PC-9 (cell line): ENCODE measurements at regions not wholly inside any gene's neighbourhood (a gene's known extent, or its start where the extent isn't known, plus 50 kb on each side); places are given as distances from the start of the nearest gene placed in this dataset.

Experiments
- BruUV-seq: library from RNA; stranded (reverse); fragments of 400-500 nt; replicated peaks from 2 replicates; lab custom pipeline; 2021; lab: Mats Ljungman, UMichigan
- CTCF ChIA-PET: fragments of 300-600 bp; sonication (Branson Sonifier 250); formaldehyde crosslinking; loops from one replicate; lab custom pipeline; 2022; ENCODE audit warnings: antibody characterized with exemption; lab: Charles Lee
- POLR2A ChIA-PET: fragments of 300-600 bp; sonication (Branson Sonifier 250); formaldehyde crosslinking; loops from one replicate; lab custom pipeline; 2022; ENCODE audit warnings: antibody characterized with exemption; ENCODE audit not compliant: unreplicated experiment; lab: Charles Lee
- DNase-seq, 2 experiments: peaks; one replicate each; pipeline versions ENCODE4 v3.0.0 to v3.0.0-alpha.2; 2015 to 2022; ENCODE audit warnings: mixed read lengths in 1 of 2
- H2AFZ ChIP-seq: fragments of 200-600 bp; sonication (generic); 2 replicates; pipeline ENCODE4 v1.8.1; 2017; ENCODE audit warnings: antibody characterized with exemption
- H3F3A ChIP-seq: fragments of 200-600 bp; sonication (generic); 2 replicates; pipeline ENCODE4 v1.8.1; 2017; ENCODE audit warnings: antibody characterized with exemption, mild to moderate bottlenecking, low read depth; ENCODE audit not compliant: insufficient read depth
- H3K27ac ChIP-seq: fragments of 200-600 bp; sonication (generic); 2 replicates; pipeline ENCODE4 v1.6.1; 2016; ENCODE audit warnings: mixed run types
- H3K27me3 ChIP-seq: fragments of 200-600 bp; sonication (generic); 2 replicates; pipeline ENCODE4 v1.6.1; 2016; ENCODE audit warnings: low read depth, mixed run types; ENCODE audit not compliant: insufficient read depth
- H3K36me3 ChIP-seq: fragments of 200-600 bp; sonication (generic); 2 replicates; pipeline ENCODE4 v1.6.1; 2016; ENCODE audit warnings: low read depth, mixed run types
- H3K4me1 ChIP-seq: fragments of 200-600 bp; sonication (generic); replicated peaks from 2 replicates; pipeline ENCODE4 v1.6.1; 2016; ENCODE audit warnings: mixed run types; ENCODE audit not compliant: insufficient read depth
- H3K4me2 ChIP-seq: fragments of 200-600 bp; sonication (generic); 2 replicates; pipeline ENCODE4 v1.6.1; 2017; ENCODE audit warnings: mixed run types
- H3K4me3 ChIP-seq: fragments of 200-600 bp; sonication (generic); 2 replicates; pipeline ENCODE4 v1.6.1; 2016; ENCODE audit warnings: mixed run types
- H3K79me2 ChIP-seq: fragments of 200-600 bp; sonication (generic); 2 replicates; pipeline ENCODE4 v1.6.1; 2017; ENCODE audit warnings: low read depth, mixed run types
- H3K9me2 ChIP-seq: fragments of 200-600 bp; sonication (generic); 2 replicates; pipeline ENCODE4 v1.8.1; 2017; ENCODE audit warnings: mild to moderate bottlenecking; ENCODE audit not compliant: insufficient read depth
- H3K9me3 ChIP-seq: fragments of 200-600 bp; sonication (generic); 2 replicates; pipeline ENCODE4 v1.8.1; 2016; ENCODE audit warnings: low read depth; ENCODE audit not compliant: insufficient read depth
- H4K20me1 ChIP-seq: fragments of 200-600 bp; sonication (generic); 2 replicates; pipeline ENCODE4 v1.8.1; 2017; ENCODE audit not compliant: insufficient read depth
- CTCF ChIP-seq: fragments of 200-600 bp; sonication (generic); conservative IDR thresholded peaks from 2 replicates; pipeline ENCODE4 v1.6.1; 2017; ENCODE audit warnings: mixed run types, antibody characterized with exemption, mild to moderate bottlenecking, moderate library complexity
- EZH2 ChIP-seq: fragments of 200-600 bp; sonication (generic); IDR thresholded peaks from 2 replicates; pipeline ENCODE4 v1.8.0; 2017; ENCODE audit warnings: antibody characterized with exemption, low read depth
- intact Hi-C: fragments of 100-400 bp; cut with micrococcal nuclease; formaldehyde crosslinking; loops from one replicate; pipeline ENCODE4 v1.10.0; 2022; ENCODE audit not compliant: unreplicated experiment

DNA sequence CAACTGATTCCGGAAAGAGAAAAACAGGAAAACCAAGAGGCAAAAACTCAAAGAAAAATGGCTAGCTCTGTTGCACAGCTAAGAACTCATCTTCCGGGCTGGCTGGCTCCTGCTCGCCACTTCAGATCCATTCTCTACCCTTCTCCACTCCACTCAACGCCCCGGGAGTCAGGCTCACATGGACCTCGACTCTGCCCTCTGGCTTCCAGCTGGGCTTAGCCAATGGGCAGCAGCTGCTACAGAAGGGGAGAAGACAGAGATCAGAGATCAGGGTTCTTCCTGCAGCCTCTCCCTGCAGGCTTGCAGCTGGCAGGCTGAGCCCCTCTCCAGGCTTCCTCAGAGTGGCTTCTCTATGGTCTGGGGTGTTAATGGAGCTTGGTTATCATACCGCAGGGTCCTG is 187.5 kb downstream of the MED10 start:
- H3K4me2 ChIP-seq: no peak overlapping the region
- no peaks in the 10 kb centered on the region for H4K20me1 ChIP-seq
- no TSS peak for BruUV-seq
- POLR2A ChIA-PET: no interaction called here
- H2AFZ ChIP-seq: no peak overlapping the region
- H3K79me2 ChIP-seq: no peaks in the 10 kb centered on the region
- no peak overlapping the region for H3K27ac ChIP-seq
- no peak for TF ChIP-seq EZH2
- TF ChIP-seq CTCF: no peak
- CTCF ChIA-PET: no interaction called here
- H3K4me3 ChIP-seq: no peak overlapping the region
- no peak for DNase-seq
- no peaks in the 10 kb centered on the region for H3K27me3 ChIP-seq
- peaks cover 28% of the 10 kb centered on the region for H3F3A ChIP-seq
- H3K4me1 ChIP-seq: peaks cover 46% of the 10 kb centered on the region
- no peaks in the 10 kb centered on the region for H3K9me2 ChIP-seq
- no peaks in the 10 kb centered on the region for H3K36me3 ChIP-seq
- intact Hi-C loops: no loop called here
- H3K9me3 ChIP-seq: 0 out of 2 replicates have a peak, but pooled peaks cover 5% of the 10 kb centered on the region

DNA sequence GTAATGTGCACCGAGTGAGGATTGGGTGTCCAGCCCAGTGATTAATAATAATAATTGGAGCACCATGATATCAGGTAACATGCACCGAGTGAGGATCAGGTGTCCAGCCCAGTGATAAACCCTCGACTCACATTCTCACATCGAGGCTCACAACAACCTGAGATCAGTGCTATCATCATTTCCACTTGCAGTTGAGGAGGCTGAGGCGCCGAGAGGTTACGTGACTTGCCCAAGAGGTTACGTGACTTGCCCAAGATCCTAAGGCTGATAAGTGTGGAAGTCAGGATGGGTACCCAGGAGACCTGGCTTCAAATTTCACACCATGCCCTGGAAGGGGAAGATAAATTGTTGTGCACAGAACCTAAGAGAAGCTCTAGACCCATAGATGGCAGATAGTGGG is 189.4 kb downstream of the MED10 start:
- no peaks in the 10 kb centered on the region for H3K9me2 ChIP-seq
- BruUV-seq: no TSS peak
- ChIA-PET CTCF (no interaction called here), POLR2A (no interaction called here)
- 0 out of 2 replicates have a peak, but pooled peaks cover 5% of the 10 kb centered on the region for H3K9me3 ChIP-seq
- H3K4me3 ChIP-seq: no peak overlapping the region
- no peak for DNase-seq
- no peak for TF ChIP-seq CTCF
- TF ChIP-seq EZH2: no peak
- H2AFZ ChIP-seq: no peak overlapping the region
- intact Hi-C loops: no loop called here
- H4K20me1 ChIP-seq: no peaks in the 10 kb centered on the region
- H3F3A ChIP-seq: peaks cover 15% of the 10 kb centered on the region
- no peak overlapping the region for H3K27ac ChIP-seq
- peaks cover 27% of the 10 kb centered on the region for H3K4me1 ChIP-seq
- no peaks in the 10 kb centered on the region for H3K79me2 ChIP-seq
- H3K4me2 ChIP-seq: no peak overlapping the region
- H3K36me3 ChIP-seq: no peaks in the 10 kb centered on the region
- peaks cover 3% of the 10 kb centered on the region; the same call in 1 of the 2 replicates for H3K27me3 ChIP-seq

DNA sequence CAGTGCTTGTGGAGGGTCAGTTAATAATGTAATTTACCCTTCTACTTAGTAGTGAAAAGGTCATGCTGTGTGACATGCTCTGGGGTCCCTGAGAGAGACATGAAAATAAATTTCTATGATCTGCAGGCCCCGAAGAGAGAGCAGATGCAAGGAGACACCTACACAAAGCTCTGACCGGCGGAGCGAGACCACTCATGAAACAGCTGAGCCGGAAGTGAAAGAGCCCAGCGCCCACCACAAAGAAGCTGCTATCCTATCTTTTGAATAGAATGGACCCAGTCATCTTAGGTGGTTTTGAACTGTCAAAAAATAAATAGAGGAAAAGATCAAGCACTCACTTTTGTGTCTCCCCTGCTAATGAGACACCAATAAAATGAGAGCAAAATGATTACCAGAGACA is 190.0 kb downstream of the MED10 start:
- ChIA-PET POLR2A (no interaction called here), CTCF (no interaction called here)
- H3F3A ChIP-seq: peaks cover 9% of the 10 kb centered on the region
- H3K4me1 ChIP-seq: peaks cover 21% of the 10 kb centered on the region
- BruUV-seq: no TSS peak
- H3K36me3 ChIP-seq: no peaks in the 10 kb centered on the region
- H3K4me3 ChIP-seq: no peak overlapping the region
- no peaks in the 10 kb centered on the region for H3K79me2 ChIP-seq
- DNase-seq: no peak
- H4K20me1 ChIP-seq: no peaks in the 10 kb centered on the region
- no peaks in the 10 kb centered on the region for H3K9me2 ChIP-seq
- peaks cover 5% of the 10 kb centered on the region; the same call in 1 of the 2 replicates for H3K27me3 ChIP-seq
- no peak overlapping the region for H2AFZ ChIP-seq
- H3K4me2 ChIP-seq: no peak overlapping the region
- TF ChIP-seq CTCF (no peak), EZH2 (no peak)
- 0 out of 2 replicates have a peak, but pooled peaks cover 5% of the 10 kb centered on the region for H3K9me3 ChIP-seq
- intact Hi-C loops: no loop called here
- H3K27ac ChIP-seq: no peak overlapping the region
